Sigmoid colon (tissue), 4 donors: ENCODE measurements at regions not wholly inside any gene's neighbourhood (a gene's known extent, or its start where the extent isn't known, plus 50 kb on each side); places are given as distances from the start of the nearest gene placed in this dataset.

ENCODE experiments used
- CTCF ChIP-seq, 4 experiments: fragments of 450-650 bp in 3 of 4; fragments of 200-600 bp in 1 of 4; IDR thresholded peaks; one replicate each; pipeline ENCODE4 v1.5.1; 2016 to 2019; ENCODE audit warnings: antibody characterized with exemption in 4 of 4, mild to moderate bottlenecking in 3 of 4, moderate library complexity in 2 of 4
- EP300 ChIP-seq, 4 donors: sonication (generic); formaldehyde crosslinking; IDR thresholded peaks; one replicate each; pipeline ENCODE4 v1.6.1; 2017; ENCODE audit warnings: antibody characterized with exemption in 4 of 4
- POLR2AphosphoS5 ChIP-seq, 4 donors: sonication (generic); formaldehyde crosslinking; IDR thresholded peaks; one replicate each; pipeline ENCODE4 v1.6.1; 2017; ENCODE audit warnings: antibody characterized with exemption in 4 of 4

- TF ChIP-seq CTCF (IDR thresholded peaks at IDR 0.05) (no peak), POLR2AphosphoS5 (IDR thresholded peaks at IDR 0.05) (no peak), EP300 (IDR thresholded peaks at IDR 0.05) (no peak)
Observed at GRCh38 chr2:184030989-184031388, 567.3 kb upstream of the ZNF804A start.
